IMR-90 (cell line): ENCODE measurements at regions not wholly inside any gene's neighbourhood (a gene's known extent, or its start where the extent isn't known, plus 50 kb on each side); places are given as distances from the start of the nearest gene placed in this dataset.

ENCODE experiments used
- ATAC-seq: fragments of 200-7000 bp; cut with Tn5 transposase; 2 replicates; pipeline ENCODE4 v1.9.1; 2020; ENCODE audit warnings: low read depth, mild to moderate bottlenecking, moderate library complexity
- BruUV-seq: library from RNA; stranded (reverse); fragments of 400-500 nt; replicated peaks from 2 replicates; lab custom pipeline; 2021; lab: Mats Ljungman, UMichigan
- CTCF ChIA-PET: fragments of 300-600 bp; formaldehyde crosslinking; extraction: SDS; loops from one replicate; lab custom pipeline; 2021; ENCODE audit warnings: antibody characterized with exemption; lab: Yijun Ruan, JAX
- POLR2A ChIA-PET: fragments of 300-600 bp; sonication (Branson Sonifier 250); formaldehyde crosslinking; loops from one replicate; lab custom pipeline; 2022; ENCODE audit warnings: antibody characterized with exemption; ENCODE audit not compliant: unreplicated experiment; lab: Charles Lee
- DNase-seq: peaks from one replicate; pipeline ENCODE4 v3.0.0; 2013
- H2AFZ ChIP-seq: replicated peaks from 2 replicates; pipeline ENCODE3; 2013; ENCODE audit warnings: low read length, mild to moderate bottlenecking; ENCODE audit not compliant: poor library complexity
- H2AK5ac ChIP-seq: 2 replicates; pipeline ENCODE4 v1.6.1; 2013; ENCODE audit warnings: low read depth, low read length, inconsistent platforms
- H2AK9ac ChIP-seq: replicated peaks from 2 replicates; pipeline ENCODE3; 2013; ENCODE audit warnings: mild to moderate bottlenecking, low read depth, low read length, moderate library complexity; ENCODE audit not compliant: poor library complexity
- H2BK120ac ChIP-seq: 2 replicates; pipeline ENCODE4 v1.6.1; 2013; ENCODE audit warnings: low read depth, low read length, inconsistent platforms
- H2BK15ac ChIP-seq: 3 replicates; pipeline ENCODE4 v1.6.1; 2013; ENCODE audit warnings: low read depth, low read length, inconsistent platforms
- H2BK20ac ChIP-seq: 2 replicates; pipeline ENCODE4 v1.6.1; 2013; ENCODE audit warnings: low read depth, mild to moderate bottlenecking, inconsistent platforms, low read length, moderate library complexity
- H2BK5ac ChIP-seq: 2 replicates; pipeline ENCODE4 v1.6.1; 2013; ENCODE audit warnings: mild to moderate bottlenecking, low read depth, low read length, inconsistent platforms; ENCODE audit not compliant: poor library complexity, severe bottlenecking
- H3K14ac ChIP-seq: replicated peaks from 2 replicates; pipeline ENCODE4 v1.6.1; 2013; ENCODE audit warnings: low read depth, low read length, inconsistent platforms
- H3K18ac ChIP-seq: 2 replicates; pipeline ENCODE4 v1.6.1; 2013; ENCODE audit warnings: low read depth, low read length, control low read depth
- H3K23ac ChIP-seq: 2 replicates; pipeline ENCODE4 v1.6.1; 2013; ENCODE audit warnings: low read depth, low read length, inconsistent platforms
- H3K27ac ChIP-seq: 2 replicates; pipeline ENCODE4 v1.5.1; 2013; ENCODE audit warnings: mild to moderate bottlenecking, control low read depth, low read length; ENCODE audit not compliant: insufficient read depth
- H3K27me3 ChIP-seq: 2 replicates; pipeline ENCODE4 v1.6.1; 2013; ENCODE audit warnings: low read length; ENCODE audit not compliant: control insufficient read depth, insufficient read depth
- H3K36me3 ChIP-seq: 2 replicates; pipeline ENCODE4 v1.6.1; 2013; ENCODE audit warnings: low read length, mixed read lengths; ENCODE audit not compliant: control insufficient read depth, insufficient read depth
- H3K4ac ChIP-seq: 2 replicates; pipeline ENCODE4 v1.6.1; 2013; ENCODE audit warnings: low read depth, low read length, inconsistent platforms
- H3K4me1 ChIP-seq: 2 replicates; pipeline ENCODE4 v1.6.1; 2013; ENCODE audit warnings: low read length, mixed read lengths; ENCODE audit not compliant: control insufficient read depth, insufficient read depth
- H3K4me2 ChIP-seq: 2 replicates; pipeline ENCODE4 v1.6.1; 2013; ENCODE audit warnings: low read depth, mild to moderate bottlenecking, control low read depth, low read length, moderate library complexity
- H3K4me3 ChIP-seq: 2 replicates; pipeline ENCODE4 v1.5.1; 2013; ENCODE audit warnings: low read depth, mild to moderate bottlenecking, control low read depth, low read length, moderate library complexity; ENCODE audit not compliant: insufficient read depth
- H3K56ac ChIP-seq: 2 replicates; pipeline ENCODE4 v1.6.1; 2013; ENCODE audit warnings: low read length, inconsistent platforms; ENCODE audit not compliant: insufficient read depth; ENCODE audit errors: extremely low read depth
- H3K79me1 ChIP-seq, 2 experiments: 2 replicates each; pipeline ENCODE4 v1.6.1; 2013; ENCODE audit warnings: low read length in 2 of 2, inconsistent platforms in 1 of 2, low read depth in 1 of 2
- H3K9ac ChIP-seq: 2 replicates; pipeline ENCODE4 v1.6.1; 2013; ENCODE audit warnings: low read depth, low read length, control low read depth
- H3K9me1 ChIP-seq: 2 replicates; pipeline ENCODE4 v1.6.1; 2013; ENCODE audit warnings: low read length, inconsistent platforms; ENCODE audit not compliant: insufficient read depth
- H3K9me3 ChIP-seq: 2 replicates; pipeline ENCODE4 v1.6.1; 2013; ENCODE audit warnings: low read length; ENCODE audit not compliant: control insufficient read depth, insufficient read depth
- H4K20me1 ChIP-seq: 2 replicates; pipeline ENCODE4 v1.6.1; 2013; ENCODE audit warnings: low read length, inconsistent platforms; ENCODE audit not compliant: insufficient read depth
- H4K5ac ChIP-seq: 2 replicates; pipeline ENCODE4 v1.6.1; 2013; ENCODE audit warnings: mild to moderate bottlenecking, low read depth, low read length, control low read depth
- H4K8ac ChIP-seq, 2 experiments: 2 replicates each; pipeline ENCODE4 v1.6.1; 2013; ENCODE audit warnings: low read depth in 2 of 2, low read length in 2 of 2, control low read depth in 1 of 2, inconsistent platforms in 1 of 2
- H4K91ac ChIP-seq: 2 replicates; pipeline ENCODE4 v1.6.1; 2013; ENCODE audit warnings: low read depth, low read length, inconsistent platforms; ENCODE audit not compliant: insufficient read depth
- BHLHE40 ChIP-seq: fragments of 150-350 bp; IDR thresholded peaks from 2 replicates; pipeline ENCODE4 v1.6.1; 2016; ENCODE audit warnings: mild to moderate bottlenecking, low read depth, low read length
- CEBPB ChIP-seq: IDR thresholded peaks from 2 replicates; pipeline ENCODE4 v1.6.1; 2012; ENCODE audit warnings: low read depth, low read length, improper control_type of control experiment
- CHD1 ChIP-seq: IDR thresholded peaks from 2 replicates; pipeline ENCODE4 v1.6.1; 2012; ENCODE audit warnings: low read depth, low read length, improper control_type of control experiment
- CTCF ChIP-seq: conservative IDR thresholded peaks from 2 replicates; pipeline ENCODE4 v1.5.1; 2012; ENCODE audit warnings: mild to moderate bottlenecking, low read depth, low read length, improper control_type of control experiment
- ELK1 ChIP-seq: fragments of 150-350 bp; IDR thresholded peaks from 2 replicates; pipeline ENCODE4 v1.6.1; 2016; ENCODE audit warnings: low read depth, mild to moderate bottlenecking, low read length, moderate library complexity, borderline replicate concordance
- FOS ChIP-seq: fragments of 150-350 bp; IDR thresholded peaks from 2 replicates; pipeline ENCODE4 v1.6.1; 2016; ENCODE audit warnings: low read depth, low read length
- MAFK ChIP-seq: IDR thresholded peaks from 2 replicates; pipeline ENCODE4 v1.6.1; 2012; ENCODE audit warnings: low read depth, low read length, improper control_type of control experiment
- MAZ ChIP-seq: IDR thresholded peaks from 2 replicates; pipeline ENCODE4 v1.6.1; 2012; ENCODE audit warnings: low read depth, mild to moderate bottlenecking, low read length, improper control_type of control experiment, moderate library complexity, borderline replicate concordance
- MXI1 ChIP-seq: IDR thresholded peaks from 2 replicates; pipeline ENCODE4 v1.6.1; 2012; ENCODE audit warnings: low read depth, mild to moderate bottlenecking, low read length, moderate library complexity, borderline replicate concordance
- NFE2L2 ChIP-seq: fragments of 150-350 bp; IDR thresholded peaks from 2 replicates; pipeline ENCODE4 v1.6.1; 2016; ENCODE audit warnings: low read depth, mild to moderate bottlenecking, low read length
- POLR2A ChIP-seq: IDR thresholded peaks from 2 replicates; pipeline ENCODE4 v1.6.1; 2012; ENCODE audit warnings: mild to moderate bottlenecking, low read depth, low read length
- RAD21 ChIP-seq: IDR thresholded peaks from 2 replicates; pipeline ENCODE4 v1.6.1; 2012; ENCODE audit warnings: low read length, improper control_type of control experiment
- RCOR1 ChIP-seq: IDR thresholded peaks from 2 replicates; pipeline ENCODE4 v1.6.1; 2012; ENCODE audit warnings: mild to moderate bottlenecking, low read length, improper control_type of control experiment; ENCODE audit not compliant: insufficient replicate concordance
- RFX5 ChIP-seq: IDR thresholded peaks from 2 replicates; pipeline ENCODE4 v1.8.0; 2012; ENCODE audit warnings: low read depth, mild to moderate bottlenecking, low read length, moderate library complexity
- SMC3 ChIP-seq: fragments of 150-350 bp; IDR thresholded peaks from 2 replicates; pipeline ENCODE4 v1.6.1; 2016; ENCODE audit warnings: low read depth, mild to moderate bottlenecking, antibody characterized with exemption, low read length, moderate library complexity
- USF2 ChIP-seq: fragments of 150-350 bp; IDR thresholded peaks from 2 replicates; pipeline ENCODE4 v1.6.1; 2017; ENCODE audit warnings: mild to moderate bottlenecking, antibody characterized with exemption, low read length, low read depth
- WGBS, 2 experiments: methylation state at CpG; one replicate each; pipeline versions ENCODE4 v1.1.5 to v1.1.7; 2013; ENCODE audit warnings: missing lambda C conversion rate in 2 of 2; ENCODE audit not compliant: insufficient read length in 1 of 2; ENCODE audit errors: extremely low coverage in 2 of 2; 5-methylcytosine and 5-hydroxymethylcytosine counted together
- dilution Hi-C: fragments of 300-500 bp; cut with HindIII; formaldehyde crosslinking; loops from one replicate; pipeline ENCODE4 v1.14.3; 2018; ENCODE audit warnings: low sequenced_read_pairs; ENCODE audit not compliant: unreplicated experiment
- in situ Hi-C: fragments of 300-500 bp; cut with MboI; formaldehyde crosslinking; loops from 3 replicates; pipeline ENCODE4 v1.14.3; 2019; ENCODE audit warnings: low sequenced_read_pairs, inconsistent platforms, mixed read lengths
- intact Hi-C: fragments of 100-400 bp; cut with micrococcal nuclease; formaldehyde crosslinking; loops from 2 replicates; pipeline ENCODE4 v1.10.0; 2022

GRCh38 chr18:42586601-42587000, 528.9 kb downstream of the RIT2 start:
- H4K91ac ChIP-seq: no peak overlapping the region
- no peak overlapping the region for H3K4me3 ChIP-seq
- H3K4me1 ChIP-seq: no peaks in the 10 kb centered on the region
- no peak overlapping the region for H2BK120ac ChIP-seq
- no peak overlapping the region for H3K56ac ChIP-seq
- H3K79me1 ChIP-seq: no peaks in the 10 kb centered on the region
- intact Hi-C loops (no loop called here), in situ Hi-C loops (no loop called here), dilution Hi-C loops (no loop called here)
- H2AFZ ChIP-seq: no peak overlapping the region
- no peak overlapping the region for H3K18ac ChIP-seq
- H4K5ac ChIP-seq: no peak overlapping the region
- H3K27me3 ChIP-seq: no peaks in the 10 kb centered on the region
- no peak overlapping the region for H2BK5ac ChIP-seq
- no peak for TF ChIP-seq MAZ
- TF ChIP-seq POLR2A: no peak
- TF ChIP-seq RAD21: no peak
- TF ChIP-seq CEBPB: no peak
- TF ChIP-seq BHLHE40: no peak
- TF ChIP-seq RCOR1: no peak
- TF ChIP-seq FOS: no peak
- no peak for TF ChIP-seq SMC3
- no peak for TF ChIP-seq RFX5
- no peak for TF ChIP-seq NFE2L2
- TF ChIP-seq USF2: no peak
- no peak for TF ChIP-seq CHD1
- no peak for TF ChIP-seq ELK1
- TF ChIP-seq MAFK: no peak
- no peak for TF ChIP-seq MXI1
- TF ChIP-seq CTCF: no peak
- no peak overlapping the region for H3K14ac ChIP-seq
- no peaks in the 10 kb centered on the region for H3K36me3 ChIP-seq
- CTCF ChIA-PET: no interaction called here
- H3K9me1 ChIP-seq: no peaks in the 10 kb centered on the region
- WGBS, 2 experiments: 25% methylated on average over 2 of the region's 2 CpGs; no CpG with 5 or more reads in 1 of the 2 experiments
- no peak overlapping the region for H2AK9ac ChIP-seq
- no TSS peak for BruUV-seq
- ATAC-seq (no peak), DNase-seq (no peak)
- no peak overlapping the region for H3K4me2 ChIP-seq
- no peak overlapping the region for H4K8ac ChIP-seq
- H3K9me3 ChIP-seq: peaks cover 2% of the 10 kb centered on the region; the same call in 1 of the 2 replicates
- no peak overlapping the region for H2AK5ac ChIP-seq
- POLR2A ChIA-PET: no interaction called here
- no peak overlapping the region for H2BK20ac ChIP-seq
- H2BK15ac ChIP-seq: no peak overlapping the region
- H3K9ac ChIP-seq: no peak overlapping the region
- no peaks in the 10 kb centered on the region for H4K20me1 ChIP-seq
- H3K27ac ChIP-seq: no peak overlapping the region
- H3K23ac ChIP-seq: no peak overlapping the region
- H3K4ac ChIP-seq: no peak overlapping the region
